ENCODE measurements at regions not wholly inside any gene's neighbourhood (a gene's known extent, or its start where the extent isn't known, plus 50 kb on each side); places are given as distances from the start of the nearest gene placed in this dataset.
"Not testable (repeated sequence)": the region's sequence is repeated elsewhere in the genome, so short reads cannot be mapped to it uniquely, and the experiment has no call there.

DNA sequence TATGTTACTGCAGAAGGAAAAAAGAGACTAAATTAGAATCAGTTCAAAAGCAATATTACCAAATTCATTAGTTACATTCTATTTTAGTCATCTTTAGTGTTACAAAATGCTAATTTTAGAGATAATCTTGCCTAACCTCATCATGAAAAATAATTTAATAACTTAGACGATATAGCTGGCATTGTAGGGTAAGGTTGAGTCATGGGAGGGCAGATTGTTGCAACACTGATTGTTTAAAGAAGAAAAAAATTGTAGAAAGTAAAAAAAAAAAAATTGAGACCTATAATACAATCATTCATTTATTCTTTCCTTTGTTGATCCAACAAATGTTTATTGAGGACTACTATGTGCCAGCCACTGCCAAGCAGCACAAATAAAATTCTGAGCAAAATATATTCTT is 330.9 kb downstream of the GBA3 start:
- no CpG with 5 or more reads among the region's 1 CpG for WGBS (ENCODE audit: insufficient coverage)
- intact Hi-C loops (cut with micrococcal nuclease): no loop called here
- ATAC-seq (no peak), DNase-seq (no peak)
- no peak for TF ChIP-seq CTCF (IDR thresholded peaks at IDR 0.05)
- Histone ChIP-seq H3K4me3 (ENCODE audit: low read length) (no peak overlapping the region), H3K4me1 (ENCODE audit: control insufficient read depth, insufficient read depth, low read length) (no peaks in the 10 kb centered on the region), H3K36me3 (ENCODE audit: control insufficient read depth, insufficient read depth, low read length) (no peaks in the 10 kb centered on the region), H3K27me3 (ENCODE audit: control insufficient read depth, insufficient read depth, low read length) (no peaks in the 10 kb centered on the region), H3K27ac (ENCODE audit: low read length) (no peak overlapping the region), H3K9me3 (ENCODE audit: control insufficient read depth, insufficient read depth, low read length) (no peaks in the 10 kb centered on the region)
- Mint-ChIP-seq H3K36me3 (no peaks in the 10 kb centered on the region), H3K9me3 (peaks cover 3 to 7% of the 10 kb centered on the region in 2 donors), H3K27ac (no peak overlapping the region), H3K27me3 (ENCODE audit: low read depth in 2 of 2) (no peaks in the 10 kb centered on the region), H3K4me1 (no peaks in the 10 kb centered on the region), H3K4me3 (no peak overlapping the region)

DNA sequence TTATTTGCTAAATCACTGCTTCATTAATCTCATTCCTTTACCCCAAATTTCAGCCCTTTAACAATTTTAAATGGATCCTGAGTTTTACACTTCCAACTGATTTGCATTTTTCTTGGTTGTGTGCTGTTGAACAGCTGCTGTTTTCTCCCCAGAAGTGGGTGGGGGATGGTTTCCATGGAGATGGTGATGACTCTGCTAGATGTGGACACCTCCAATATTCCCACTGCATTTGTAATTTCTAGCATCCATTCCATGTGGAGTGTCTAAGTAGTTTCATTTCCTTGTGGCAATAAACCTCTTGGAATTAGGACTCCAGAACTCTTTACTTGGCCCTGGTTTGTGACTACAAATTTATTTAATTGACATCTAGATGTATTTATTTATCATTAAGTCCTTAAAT is 330.4 kb downstream of the GBA3 start:
- Histone ChIP-seq H3K36me3 (ENCODE audit: control insufficient read depth, insufficient read depth, low read length) (no peaks in the 10 kb centered on the region), H3K4me3 (ENCODE audit: low read length) (no peak overlapping the region), H3K9me3 (ENCODE audit: control insufficient read depth, insufficient read depth, low read length) (no peaks in the 10 kb centered on the region), H3K27me3 (ENCODE audit: control insufficient read depth, insufficient read depth, low read length) (no peaks in the 10 kb centered on the region), H3K27ac (ENCODE audit: low read length) (no peak overlapping the region), H3K4me1 (ENCODE audit: control insufficient read depth, insufficient read depth, low read length) (no peaks in the 10 kb centered on the region)
- Mint-ChIP-seq H3K27me3 (ENCODE audit: low read depth in 2 of 2) (no peaks in the 10 kb centered on the region), H3K4me3 (no peak overlapping the region), H3K36me3 (no peaks in the 10 kb centered on the region), H3K27ac (no peak overlapping the region), H3K4me1 (no peaks in the 10 kb centered on the region), H3K9me3 (peaks cover 3 to 7% of the 10 kb centered on the region in 2 donors)
- ATAC-seq (no peak), DNase-seq (no peak)
- TF ChIP-seq CTCF (IDR thresholded peaks at IDR 0.05): no peak
- intact Hi-C loops (cut with micrococcal nuclease): no loop called here

GRCh38 chr4:23022032-23022431 is 329.3 kb downstream of the GBA3 start:
- no peak for TF ChIP-seq CTCF (IDR thresholded peaks at IDR 0.05)
- Mint-ChIP-seq H3K36me3 (no peaks in the 10 kb centered on the region), H3K9me3 (peaks cover 3 to 5% of the 10 kb centered on the region in 2 donors), H3K27ac (no peak overlapping the region), H3K27me3 (ENCODE audit: low read depth in 2 of 2) (no peaks in the 10 kb centered on the region), H3K4me1 (no peaks in the 10 kb centered on the region), H3K4me3 (no peak overlapping the region)
- H3K36me3 ChIP-seq (ENCODE audit: control insufficient read depth, insufficient read depth, low read length): no peaks in the 10 kb centered on the region
- intact Hi-C loops (cut with micrococcal nuclease): no loop called here
- no peak for ATAC-seq
- no peak overlapping the region for H3K4me3 ChIP-seq (ENCODE audit: low read length)
- H3K9me3 ChIP-seq (ENCODE audit: control insufficient read depth, insufficient read depth, low read length): no peaks in the 10 kb centered on the region
- no peaks in the 10 kb centered on the region for H3K4me1 ChIP-seq (ENCODE audit: control insufficient read depth, insufficient read depth, low read length)
- H3K27ac ChIP-seq (ENCODE audit: low read length): no peak overlapping the region
- no peaks in the 10 kb centered on the region for H3K27me3 ChIP-seq (ENCODE audit: control insufficient read depth, insufficient read depth, low read length)
- no peak for DNase-seq

DNA sequence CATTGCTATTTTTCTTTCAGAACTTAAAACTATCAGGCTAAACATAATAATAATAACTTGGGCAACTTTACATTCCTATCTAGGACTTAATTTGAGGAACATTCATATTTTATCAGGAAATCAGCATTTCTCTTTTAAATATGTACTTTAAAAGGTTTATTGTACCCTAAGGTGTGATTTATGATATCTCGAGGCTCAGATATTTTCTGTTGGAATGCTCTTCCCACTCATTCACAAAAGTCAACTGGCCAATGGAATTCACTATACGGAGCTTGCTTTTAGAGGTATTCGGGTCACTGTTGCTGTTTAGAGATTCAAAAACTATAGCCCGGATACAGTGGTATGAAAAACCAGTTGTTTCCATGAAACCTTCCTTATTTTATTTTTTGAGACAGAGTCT is 328.3 kb downstream of the GBA3 start:
- no peak for TF ChIP-seq CTCF (IDR thresholded peaks at IDR 0.05)
- DNase-seq: no peak
- intact Hi-C loops (cut with micrococcal nuclease): no loop called here
- no peaks in the 10 kb centered on the region for H3K9me3 ChIP-seq (ENCODE audit: control insufficient read depth, insufficient read depth, low read length)
- Mint-ChIP-seq H3K27me3 (ENCODE audit: low read depth in 2 of 2) (no peaks in the 10 kb centered on the region), H3K27ac (no peak overlapping the region), H3K36me3 (no peaks in the 10 kb centered on the region), H3K4me3 (no peak overlapping the region), H3K4me1 (no peaks in the 10 kb centered on the region), H3K9me3 (peaks cover 2 to 3% of the 10 kb centered on the region in 2 donors)
- no peaks in the 10 kb centered on the region for H3K4me1 ChIP-seq (ENCODE audit: control insufficient read depth, insufficient read depth, low read length)
- no peak overlapping the region for H3K27ac ChIP-seq (ENCODE audit: low read length)
- ATAC-seq: no peak
- no peaks in the 10 kb centered on the region for H3K36me3 ChIP-seq (ENCODE audit: control insufficient read depth, insufficient read depth, low read length)
- H3K4me3 ChIP-seq (ENCODE audit: low read length): no peak overlapping the region
- 84% methylated on average over 4 of the region's 4 CpGs for WGBS (ENCODE audit: insufficient coverage)
- H3K27me3 ChIP-seq (ENCODE audit: control insufficient read depth, insufficient read depth, low read length): no peaks in the 10 kb centered on the region

GRCh38 chr4:23020399-23020798 is 327.7 kb downstream of the GBA3 start:
- H3K4me3 Mint-ChIP-seq; H3K27ac ChIP-seq (ENCODE audit: low read length); H3K9me3 ChIP-seq (ENCODE audit: control insufficient read depth, insufficient read depth, low read length); H3K4me1 Mint-ChIP-seq; H3K27ac Mint-ChIP-seq; H3K36me3 Mint-ChIP-seq; intact Hi-C loops (cut with micrococcal nuclease); H3K27me3 ChIP-seq (ENCODE audit: control insufficient read depth, insufficient read depth, low read length); DNase-seq; H3K4me1 ChIP-seq (ENCODE audit: control insufficient read depth, insufficient read depth, low read length); H3K9me3 Mint-ChIP-seq; H3K36me3 ChIP-seq (ENCODE audit: control insufficient read depth, insufficient read depth, low read length); H3K27me3 Mint-ChIP-seq (ENCODE audit: low read depth in 2 of 2); ATAC-seq; H3K4me3 ChIP-seq (ENCODE audit: low read length): not testable (repeated sequence)
- WGBS (ENCODE audit: insufficient coverage): 75% methylated on average over 4 of the region's 4 CpGs

All from natural killer cell (primary cell).